ENCODE measurements at regions not wholly inside any gene's neighbourhood (a gene's known extent, or its start where the extent isn't known, plus 50 kb on each side); places are given as distances from the start of the nearest gene placed in this dataset.
"Not testable (repeated sequence)": the region's sequence is repeated elsewhere in the genome, so short reads cannot be mapped to it uniquely, and the experiment has no call there.

DNA sequence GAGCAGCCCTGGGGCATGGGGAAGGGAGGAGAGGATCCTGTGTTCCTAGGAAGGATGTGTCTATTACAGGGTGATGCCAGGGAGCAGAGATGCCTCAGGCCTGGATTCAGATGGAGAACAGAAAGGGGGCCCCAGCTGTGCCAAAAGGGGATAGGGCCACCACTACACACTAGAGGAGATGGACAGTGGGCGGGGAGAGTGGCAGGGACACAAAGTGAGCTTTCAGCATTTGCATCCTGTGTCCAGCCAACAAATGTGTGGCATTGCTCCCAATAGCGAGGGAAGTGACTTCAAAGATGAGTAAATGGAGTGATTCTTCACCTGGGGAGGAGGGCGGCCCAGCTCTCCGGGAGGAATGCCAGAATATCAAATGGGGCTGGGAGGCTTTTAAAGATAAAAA lies 64.9 kb upstream of the WAPL start:
- 0 out of 3 replicates have a peak, but pooled peaks cover 3% of the 10 kb centered on the region for H3K4me1 ChIP-seq
- no peak for ATAC-seq
- no peak for FAIRE-seq
- no peaks in the 10 kb centered on the region for H3K9me3 ChIP-seq
- DNase-seq (ENCODE audit: low read depth in 1 of 2, low spot score in 1 of 2), result no peak
- no peak for TF ChIP-seq ZNF302 (CRISPR knock-in tag; IDR thresholded peaks at IDR 0.05)
- TF ChIP-seq, protein P1, sequence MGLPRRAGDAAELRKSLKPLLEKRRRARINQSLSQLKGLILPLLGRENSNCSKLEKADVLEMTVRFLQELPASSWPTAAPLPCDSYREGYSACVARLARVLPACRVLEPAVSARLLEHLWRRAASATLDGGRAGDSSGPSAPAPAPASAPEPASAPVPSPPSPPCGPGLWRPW (IDR thresholded peaks at IDR 0.05), result no peak
- no peak for TF ChIP-seq HDAC2 (IDR thresholded peaks at IDR 0.05)
- TF ChIP-seq FOXS1 (CRISPR knock-in tag; IDR thresholded peaks at IDR 0.05), result no peak
- TF ChIP-seq TFCP2L1 (CRISPR knock-in tag; IDR thresholded peaks at IDR 0.05), result no peak
- no peak for TF ChIP-seq KDM1A (IDR thresholded peaks at IDR 0.05; ENCODE audit: low read depth)
- no peak for TF ChIP-seq MAFK (IDR thresholded peaks at IDR 0.05; ENCODE audit: partially characterized antibody)
- TF ChIP-seq HEYL (CRISPR knock-in tag; IDR thresholded peaks at IDR 0.05), result no peak
- TF ChIP-seq, protein P2, sequence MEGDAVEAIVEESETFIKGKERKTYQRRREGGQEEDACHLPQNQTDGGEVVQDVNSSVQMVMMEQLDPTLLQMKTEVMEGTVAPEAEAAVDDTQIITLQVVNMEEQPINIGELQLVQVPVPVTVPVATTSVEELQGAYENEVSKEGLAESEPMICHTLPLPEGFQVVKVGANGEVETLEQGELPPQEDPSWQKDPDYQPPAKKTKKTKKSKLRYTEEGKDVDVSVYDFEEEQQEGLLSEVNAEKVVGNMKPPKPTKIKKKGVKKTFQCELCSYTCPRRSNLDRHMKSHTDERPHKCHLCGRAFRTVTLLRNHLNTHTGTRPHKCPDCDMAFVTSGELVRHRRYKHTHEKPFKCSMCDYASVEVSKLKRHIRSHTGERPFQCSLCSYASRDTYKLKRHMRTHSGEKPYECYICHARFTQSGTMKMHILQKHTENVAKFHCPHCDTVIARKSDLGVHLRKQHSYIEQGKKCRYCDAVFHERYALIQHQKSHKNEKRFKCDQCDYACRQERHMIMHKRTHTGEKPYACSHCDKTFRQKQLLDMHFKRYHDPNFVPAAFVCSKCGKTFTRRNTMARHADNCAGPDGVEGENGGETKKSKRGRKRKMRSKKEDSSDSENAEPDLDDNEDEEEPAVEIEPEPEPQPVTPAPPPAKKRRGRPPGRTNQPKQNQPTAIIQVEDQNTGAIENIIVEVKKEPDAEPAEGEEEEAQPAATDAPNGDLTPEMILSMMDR (IDR thresholded peaks at IDR 0.05), result no peak
- TF ChIP-seq PHF8 (IDR thresholded peaks at IDR 0.05; ENCODE audit: borderline replicate concordance, low read depth), result no peak
- TF ChIP-seq FOSL2 (IDR thresholded peaks at IDR 0.05), result no peak
- TF ChIP-seq FOSL2 (CRISPR knock-in tag; IDR thresholded peaks at IDR 0.05), result no peak
- no peak for TF ChIP-seq POLR2A (IDR thresholded peaks at IDR 0.05; ENCODE audit: low read length)
- TF ChIP-seq, protein P3, sequence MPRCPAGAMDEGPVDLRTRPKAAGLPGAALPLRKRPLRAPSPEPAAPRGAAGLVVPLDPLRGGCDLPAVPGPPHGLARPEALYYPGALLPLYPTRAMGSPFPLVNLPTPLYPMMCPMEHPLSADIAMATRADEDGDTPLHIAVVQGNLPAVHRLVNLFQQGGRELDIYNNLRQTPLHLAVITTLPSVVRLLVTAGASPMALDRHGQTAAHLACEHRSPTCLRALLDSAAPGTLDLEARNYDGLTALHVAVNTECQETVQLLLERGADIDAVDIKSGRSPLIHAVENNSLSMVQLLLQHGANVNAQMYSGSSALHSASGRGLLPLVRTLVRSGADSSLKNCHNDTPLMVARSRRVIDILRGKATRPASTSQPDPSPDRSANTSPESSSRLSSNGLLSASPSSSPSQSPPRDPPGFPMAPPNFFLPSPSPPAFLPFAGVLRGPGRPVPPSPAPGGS (IDR thresholded peaks at IDR 0.05), result no peak
- no peak for TF ChIP-seq JUNB (IDR thresholded peaks at IDR 0.05)
- TF ChIP-seq, protein P4, sequence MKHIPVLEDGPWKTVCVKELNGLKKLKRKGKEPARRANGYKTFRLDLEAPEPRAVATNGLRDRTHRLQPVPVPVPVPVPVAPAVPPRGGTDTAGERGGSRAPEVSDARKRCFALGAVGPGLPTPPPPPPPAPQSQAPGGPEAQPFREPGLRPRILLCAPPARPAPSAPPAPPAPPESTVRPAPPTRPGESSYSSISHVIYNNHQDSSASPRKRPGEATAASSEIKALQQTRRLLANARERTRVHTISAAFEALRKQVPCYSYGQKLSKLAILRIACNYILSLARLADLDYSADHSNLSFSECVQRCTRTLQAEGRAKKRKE (CRISPR knock-in tag; IDR thresholded peaks at IDR 0.05; ENCODE audit: low read depth), result no peak
- TF ChIP-seq RFX5 (IDR thresholded peaks at IDR 0.05), result no peak
- no peak for TF ChIP-seq EP300 (IDR thresholded peaks at IDR 0.05)
- TF ChIP-seq HOXB5 (CRISPR knock-in tag; IDR thresholded peaks at IDR 0.05), result no peak
- TF ChIP-seq ESRRA (IDR thresholded peaks at IDR 0.05; ENCODE audit: borderline replicate concordance, low read length), result no peak
- TF ChIP-seq RNF2 (IDR thresholded peaks at IDR 0.05; ENCODE audit: borderline replicate concordance, low read depth), result no peak
- POLR2A ChIA-PET, result interaction anchor here (0.9 kb wide), 1 partner anchor 186 kb away, joined by 3 read pairs; no protein-coding TSS in a partner anchor
- no peak overlapping the region for H3K4me3 ChIP-seq
- WGBS (ENCODE audit: missing lambda C conversion rate), result 63% methylated on average over 4 of the region's 4 CpGs
- CTCF ChIA-PET, result interaction anchor here (0.6 to 12.5 kb wide), 13 partner anchors 11 to 591 kb away, joined by 3 to 143 read pairs (median 5); no protein-coding TSS in a partner anchor
- no peak overlapping the region for H3K27ac ChIP-seq
- H3K4me2 ChIP-seq, result no peak overlapping the region

DNA sequence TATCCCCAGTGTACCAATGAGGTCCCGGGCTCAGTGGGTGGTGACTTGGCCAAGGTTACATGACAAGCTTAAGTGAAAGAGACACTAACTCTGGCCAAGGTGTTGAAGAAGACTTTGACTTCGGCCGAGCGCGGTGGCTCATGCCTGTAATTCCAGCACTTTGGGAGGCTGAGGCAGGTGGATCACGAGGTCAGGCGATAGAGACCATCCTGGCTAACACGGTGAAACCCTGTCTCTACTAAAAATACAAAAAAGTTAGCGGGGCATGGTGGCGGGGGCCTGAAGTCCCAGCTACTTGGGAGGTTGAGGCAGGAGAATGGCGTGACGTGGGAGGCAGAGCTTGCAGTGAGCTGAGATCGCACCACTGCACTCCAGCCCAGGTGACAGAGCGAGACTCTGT lies 65.6 kb upstream of the OPN4 start:
- not testable (repeated sequence) for H3K4me3 ChIP-seq; H3K4me1 ChIP-seq; H3K9me3 ChIP-seq; FAIRE-seq; H3K27ac ChIP-seq; H3K4me2 ChIP-seq; ATAC-seq; DNase-seq (ENCODE audit: low read depth in 1 of 2, low spot score in 1 of 2)
- ChIA-PET POLR2A (interaction anchor here (1.2 kb wide), 1 partner anchor 189 kb away, joined by 6 read pairs; no protein-coding TSS in a partner anchor), CTCF (interaction anchor here (1.1 to 12.5 kb wide), 3 partner anchors 95 to 190 kb away, joined by 3 to 143 read pairs (median 3); no protein-coding TSS in a partner anchor)
- 83% methylated on average over 14 of the region's 14 CpGs for WGBS (ENCODE audit: missing lambda C conversion rate)

DNA sequence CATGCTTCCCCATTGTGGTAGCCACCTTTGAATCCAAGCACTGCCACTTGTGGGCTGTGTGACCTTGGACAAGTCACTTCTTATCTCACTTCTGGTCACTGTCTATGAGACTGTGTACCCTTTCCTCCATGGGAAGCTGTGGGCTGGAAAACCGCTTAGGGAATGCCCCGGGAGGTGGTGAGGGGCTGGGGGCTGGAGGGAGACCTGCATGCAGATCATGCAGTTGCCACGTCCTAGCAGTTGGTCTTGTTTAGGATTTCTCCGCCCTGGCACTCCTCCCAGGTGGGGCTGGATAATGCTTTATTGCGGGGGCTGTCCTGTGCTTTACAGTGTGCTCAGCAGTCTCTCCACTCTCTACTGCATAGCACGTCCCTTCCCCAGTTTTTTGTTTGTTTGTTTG lies 62.9 kb upstream of the OPN4 start:
- H3K9me3 ChIP-seq, result no peaks in the 10 kb centered on the region
- H3K4me1 ChIP-seq, result peaks cover 9% of the 10 kb centered on the region; the same call in 2 of the 3 replicates
- ChIA-PET CTCF (interaction anchor here (2.0 to 12.5 kb wide), 2 partner anchors 93 to 192 kb away, joined by 9 to 143 read pairs; no protein-coding TSS in a partner anchor), POLR2A (no interaction called here)
- no peak overlapping the region for H3K4me2 ChIP-seq
- H3K4me3 ChIP-seq, result no peak overlapping the region
- FAIRE-seq, result no peak
- no peak overlapping the region for H3K27ac ChIP-seq
- DNase-seq (ENCODE audit: low read depth in 1 of 2, low spot score in 1 of 2), result no peak
- ATAC-seq, result no peak
- WGBS (ENCODE audit: missing lambda C conversion rate), result 79% methylated on average over 6 of the region's 6 CpGs
- TF ChIP-seq, protein P5, sequence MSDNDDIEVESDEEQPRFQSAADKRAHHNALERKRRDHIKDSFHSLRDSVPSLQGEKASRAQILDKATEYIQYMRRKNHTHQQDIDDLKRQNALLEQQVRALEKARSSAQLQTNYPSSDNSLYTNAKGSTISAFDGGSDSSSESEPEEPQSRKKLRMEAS (IDR thresholded peaks at IDR 0.05), result no peak
- TF ChIP-seq FOSL2 (IDR thresholded peaks at IDR 0.05) (no peak), FOSL2 (CRISPR knock-in tag; IDR thresholded peaks at IDR 0.05) (no peak), HOXA7 (CRISPR knock-in tag; IDR thresholded peaks at IDR 0.05) (no peak), CEBPB (IDR thresholded peaks at IDR 0.05) (no peak), SREBF2 (IDR thresholded peaks at IDR 0.05) (no peak), BHLHE40 (IDR thresholded peaks at IDR 0.05; ENCODE audit: low read depth, low read length) (no peak), FOSB (CRISPR knock-in tag; IDR thresholded peaks at IDR 0.05) (no peak), ESRRA (IDR thresholded peaks at IDR 0.05; ENCODE audit: borderline replicate concordance, low read length) (no peak), MAFK (IDR thresholded peaks at IDR 0.05; ENCODE audit: partially characterized antibody) (no peak), EHMT2 (IDR thresholded peaks at IDR 0.05; ENCODE audit: low read depth) (no peak), POLR2AphosphoS2 (conservative IDR thresholded peaks at IDR 0.05; ENCODE audit: low read length) (no peak), NFE2L2 (conservative IDR thresholded peaks at IDR 0.05; ENCODE audit: low read length) (no peak), ZC3H11A (IDR thresholded peaks at IDR 0.05) (no peak), TP53 (CRISPR knock-in tag; IDR thresholded peaks at IDR 0.05) (no peak), CBX8 (IDR thresholded peaks at IDR 0.05) (no peak), ZNF302 (CRISPR knock-in tag; IDR thresholded peaks at IDR 0.05) (no peak)
- TF ChIP-seq, protein P6, sequence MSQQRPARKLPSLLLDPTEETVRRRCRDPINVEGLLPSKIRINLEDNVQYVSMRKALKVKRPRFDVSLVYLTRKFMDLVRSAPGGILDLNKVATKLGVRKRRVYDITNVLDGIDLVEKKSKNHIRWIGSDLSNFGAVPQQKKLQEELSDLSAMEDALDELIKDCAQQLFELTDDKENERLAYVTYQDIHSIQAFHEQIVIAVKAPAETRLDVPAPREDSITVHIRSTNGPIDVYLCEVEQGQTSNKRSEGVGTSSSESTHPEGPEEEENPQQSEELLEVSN (IDR thresholded peaks at IDR 0.05; ENCODE audit: borderline replicate concordance, low read depth), result no peak
